IPS-18a (cell line): ENCODE measurements at regions not wholly inside any gene's neighbourhood (a gene's known extent, or its start where the extent isn't known, plus 50 kb on each side); places are given as distances from the start of the nearest gene placed in this dataset.
"Not testable (repeated sequence)": the region's sequence is repeated elsewhere in the genome, so short reads cannot be mapped to it uniquely, and the experiment has no call there.

Experiments used
- H3K27ac ChIP-seq: one replicate; pipeline ENCODE4 v1.5.1; 2013; ENCODE audit warnings: low read length
- H3K27me3 ChIP-seq: one replicate; pipeline ENCODE4 v1.6.1; 2013; ENCODE audit warnings: mild to moderate bottlenecking, low read length; ENCODE audit not compliant: control insufficient read depth, insufficient read depth
- H3K36me3 ChIP-seq: one replicate; pipeline ENCODE4 v1.6.1; 2013; ENCODE audit warnings: low read depth, low read length; ENCODE audit not compliant: control insufficient read depth
- H3K4me1 ChIP-seq: one replicate; pipeline ENCODE4 v1.6.1; 2013; ENCODE audit warnings: low read depth, low read length; ENCODE audit not compliant: control insufficient read depth
- H3K4me3 ChIP-seq: one replicate; pipeline ENCODE4 v1.5.1; 2013; ENCODE audit warnings: low read length
- H3K9ac ChIP-seq: one replicate; pipeline ENCODE4 v1.6.1; 2013; ENCODE audit warnings: mild to moderate bottlenecking, low read length, moderate library complexity
- H3K9me3 ChIP-seq: one replicate; pipeline ENCODE4 v1.6.1; 2013; ENCODE audit warnings: low read depth, low read length; ENCODE audit not compliant: control insufficient read depth

DNA sequence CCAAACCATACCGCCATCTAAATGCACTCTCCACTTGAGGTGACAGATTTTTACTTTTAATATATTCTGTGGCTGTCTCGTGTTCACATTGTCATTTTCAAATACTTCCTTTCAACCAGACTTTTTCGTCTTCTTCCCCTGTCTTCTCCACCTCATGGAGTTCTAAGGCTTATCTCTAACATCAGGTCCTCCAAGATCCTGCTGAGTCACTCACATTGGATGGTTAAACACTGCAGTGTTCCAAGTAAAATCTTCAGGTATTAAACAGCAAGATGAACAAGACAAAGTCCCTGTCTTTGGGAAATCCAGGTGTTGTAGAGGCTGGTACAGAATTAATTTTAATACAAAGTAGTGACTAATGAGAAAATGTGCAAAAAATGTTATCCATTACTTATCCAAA lies 330.2 kb upstream of the KIF2B start:
- H3K27me3 ChIP-seq, result no peaks in the 10 kb centered on the region
- H3K4me3 ChIP-seq, result no peak overlapping the region
- no peak overlapping the region for H3K9ac ChIP-seq
- H3K9me3 ChIP-seq, result no peaks in the 10 kb centered on the region
- H3K27ac ChIP-seq, result no peak overlapping the region
- H3K36me3 ChIP-seq, result no peaks in the 10 kb centered on the region
- H3K4me1 ChIP-seq, result no peaks in the 10 kb centered on the region

DNA sequence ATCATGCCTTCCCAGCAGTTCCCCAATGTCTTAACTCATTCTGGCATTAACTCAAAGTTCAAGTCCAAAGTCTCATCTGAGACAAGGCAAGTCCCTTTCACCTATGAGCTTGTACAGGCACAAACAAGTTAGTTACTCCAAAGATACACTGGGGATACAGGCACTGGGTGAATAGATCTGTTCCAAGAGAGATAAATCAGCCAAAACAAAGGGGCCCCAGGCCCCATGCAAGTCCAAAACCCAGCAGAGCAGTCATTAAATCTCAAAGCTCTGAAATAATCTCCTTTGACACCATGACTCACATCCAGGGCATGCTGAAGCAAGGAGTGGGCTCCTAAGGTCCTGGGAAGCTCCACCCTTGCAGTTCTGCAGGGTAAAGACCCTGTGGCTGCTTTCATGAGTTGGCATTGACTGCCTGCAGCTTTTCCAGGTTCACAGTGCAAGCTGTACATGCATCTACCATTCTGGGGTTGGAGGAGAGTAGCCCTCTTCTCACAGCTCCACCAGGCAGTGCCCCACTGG lies 332.2 kb upstream of the KIF2B start:
- Histone ChIP-seq H3K4me3 (no peak overlapping the region), H3K36me3 (no peaks in the 10 kb centered on the region), H3K4me1 (no peaks in the 10 kb centered on the region), H3K27ac (no peak overlapping the region), H3K27me3 (no peaks in the 10 kb centered on the region), H3K9ac (no peak overlapping the region), H3K9me3 (no peaks in the 10 kb centered on the region)

GRCh38 chr17:53483704-53484103 lies 339.0 kb upstream of the KIF2B start:
- Histone ChIP-seq H3K27ac (no peak overlapping the region), H3K4me1 (no peaks in the 10 kb centered on the region), H3K36me3 (no peaks in the 10 kb centered on the region), H3K4me3 (no peak overlapping the region), H3K9me3 (no peaks in the 10 kb centered on the region), H3K9ac (no peak overlapping the region), H3K27me3 (no peaks in the 10 kb centered on the region)

DNA sequence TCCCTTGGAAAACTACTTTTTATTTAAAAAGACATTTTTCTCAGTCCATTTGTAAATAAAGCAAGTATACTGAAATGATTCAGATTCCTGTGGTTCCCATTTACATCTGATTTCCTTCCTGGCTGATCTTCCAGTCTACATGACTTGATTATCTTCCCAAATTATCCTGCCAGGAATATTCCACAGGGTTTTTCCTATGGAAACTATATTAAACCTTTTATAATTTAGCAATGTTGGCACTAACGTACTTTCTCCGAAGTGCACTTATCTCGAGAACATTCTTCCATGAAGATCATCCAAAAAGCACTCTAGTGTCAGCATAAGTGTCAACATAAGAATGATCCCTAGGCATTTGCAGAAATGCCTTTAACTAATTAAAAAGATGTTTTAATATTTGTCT lies 347.7 kb upstream of the KIF2B start:
- no peak overlapping the region for H3K27ac ChIP-seq
- H3K9me3 ChIP-seq, result no peaks in the 10 kb centered on the region
- no peaks in the 10 kb centered on the region for H3K4me1 ChIP-seq
- no peak overlapping the region for H3K9ac ChIP-seq
- H3K36me3 ChIP-seq, result no peaks in the 10 kb centered on the region
- H3K4me3 ChIP-seq, result no peak overlapping the region
- H3K27me3 ChIP-seq, result no peaks in the 10 kb centered on the region

DNA sequence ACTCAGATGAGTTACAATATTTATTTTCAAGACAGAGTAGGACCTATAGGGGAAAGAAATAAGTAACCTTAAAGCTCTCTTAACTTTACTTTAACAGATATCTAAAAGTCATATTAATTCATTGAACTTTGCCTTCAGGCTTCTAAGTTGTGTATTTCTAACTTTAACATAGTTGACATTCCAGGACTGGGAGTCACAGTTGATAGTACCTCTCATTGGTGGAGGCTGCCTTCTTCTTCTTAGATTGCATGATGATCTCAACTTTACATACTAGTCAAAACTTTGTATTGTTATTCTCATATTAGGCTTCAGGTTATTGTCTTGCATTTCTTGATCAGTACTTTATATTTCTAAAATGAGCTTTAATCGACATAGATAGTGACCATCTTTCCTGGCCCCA lies 350.1 kb upstream of the KIF2B start:
- H3K9ac ChIP-seq, result no peak overlapping the region
- no peaks in the 10 kb centered on the region for H3K4me1 ChIP-seq
- no peak overlapping the region for H3K4me3 ChIP-seq
- H3K36me3 ChIP-seq, result no peaks in the 10 kb centered on the region
- no peaks in the 10 kb centered on the region for H3K27me3 ChIP-seq
- peaks cover 4% of the 10 kb centered on the region for H3K9me3 ChIP-seq
- H3K27ac ChIP-seq, result no peak overlapping the region

DNA sequence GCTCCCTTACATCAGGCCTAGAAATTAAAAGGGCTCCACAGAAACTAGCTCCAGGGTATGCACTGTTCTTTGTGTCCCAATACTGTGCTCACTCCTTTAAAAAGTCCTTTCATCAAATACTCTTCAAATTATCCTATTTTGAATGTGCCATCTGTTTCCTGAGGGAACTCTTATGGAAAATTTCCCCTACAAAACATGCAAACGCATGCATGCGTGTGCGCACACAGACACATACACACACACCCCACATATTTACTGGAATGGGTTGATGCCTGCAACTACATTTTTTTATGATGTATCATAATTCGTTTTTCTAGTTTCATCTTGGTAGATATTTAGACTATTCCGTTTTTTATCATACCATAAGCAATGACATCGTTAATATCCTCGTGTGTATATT lies 351.2 kb upstream of the KIF2B start:
- H3K9ac ChIP-seq, result no peak overlapping the region
- no peaks in the 10 kb centered on the region for H3K4me1 ChIP-seq

GRCh38 chr17:53470626-53471025 lies 352.1 kb upstream of the KIF2B start:
- no peaks in the 10 kb centered on the region for H3K27me3 ChIP-seq
- H3K36me3 ChIP-seq, result no peaks in the 10 kb centered on the region
- H3K4me3 ChIP-seq, result no peak overlapping the region
- H3K9ac ChIP-seq, result no peak overlapping the region
- peaks cover 4% of the 10 kb centered on the region for H3K9me3 ChIP-seq
- H3K27ac ChIP-seq, result no peak overlapping the region
- no peaks in the 10 kb centered on the region for H3K4me1 ChIP-seq

More for the DNA sequence above, 351.2 kb upstream of the KIF2B start:
- Histone ChIP-seq H3K36me3 (no peaks in the 10 kb centered on the region), H3K9me3 (peaks cover 4% of the 10 kb centered on the region), H3K27me3 (no peaks in the 10 kb centered on the region), H3K27ac (no peak overlapping the region), H3K4me3 (no peak overlapping the region)

- H3K36me3 ChIP-seq, result no peaks in the 10 kb centered on the region
- H3K9me3 ChIP-seq, result peaks cover 4% of the 10 kb centered on the region
- H3K27ac ChIP-seq, result no peak overlapping the region
- no peak overlapping the region for H3K9ac ChIP-seq
- H3K4me1 ChIP-seq, result no peaks in the 10 kb centered on the region
- no peak overlapping the region for H3K4me3 ChIP-seq
- no peaks in the 10 kb centered on the region for H3K27me3 ChIP-seq
These were observed 356.0 kb upstream of the KIF2B start for GRCh38 chr17:53466733-53467132.

DNA sequence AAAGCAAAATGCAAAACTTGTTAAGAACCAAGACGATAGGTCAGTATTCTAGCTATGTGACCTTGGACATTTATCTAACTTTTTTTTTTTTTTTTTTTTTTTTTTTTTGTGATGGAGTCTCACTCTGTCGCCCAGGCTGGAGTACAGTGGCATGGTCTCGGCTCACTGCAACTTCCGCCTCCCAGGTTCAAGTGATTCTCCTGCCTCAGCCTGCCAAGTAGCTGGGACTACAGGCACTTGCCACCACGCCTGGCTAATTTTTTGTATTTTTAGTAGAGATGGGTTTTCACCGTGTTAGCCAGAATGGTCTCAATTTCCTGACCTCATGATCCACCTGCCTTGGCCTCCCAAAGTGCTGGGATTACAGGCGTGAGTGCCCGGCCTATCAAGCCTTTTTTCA lies 358.3 kb upstream of the KIF2B start:
- not testable (repeated sequence) for H3K4me3 ChIP-seq, H3K9me3 ChIP-seq, H3K36me3 ChIP-seq, H3K27ac ChIP-seq, H3K4me1 ChIP-seq, H3K27me3 ChIP-seq, H3K9ac ChIP-seq

DNA sequence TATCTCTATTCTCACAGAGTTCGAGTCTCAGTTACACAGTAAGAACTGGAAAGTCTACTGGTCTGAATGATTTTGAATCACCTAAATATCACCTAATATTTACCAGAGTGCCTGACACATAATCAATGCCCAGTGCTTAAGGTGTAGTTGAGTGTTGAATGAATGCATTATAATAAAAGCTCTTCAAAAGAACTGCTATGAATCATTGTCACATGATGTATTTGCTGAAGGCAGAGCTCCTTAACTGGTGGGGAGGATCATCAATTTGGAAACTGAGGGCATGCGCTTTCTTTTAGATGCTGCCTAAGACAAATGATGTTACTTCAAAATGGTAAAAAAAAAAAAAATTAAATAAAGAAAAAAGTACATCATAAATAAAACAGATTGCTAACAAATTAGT lies 359.4 kb upstream of the KIF2B start:
- H3K4me1 ChIP-seq, result no peaks in the 10 kb centered on the region
- peaks cover 3% of the 10 kb centered on the region for H3K36me3 ChIP-seq
- H3K27ac ChIP-seq, result no peak overlapping the region
- H3K9me3 ChIP-seq, result peaks cover 16% of the 10 kb centered on the region
- no peaks in the 10 kb centered on the region for H3K27me3 ChIP-seq
- H3K4me3 ChIP-seq, result no peak overlapping the region
- no peak overlapping the region for H3K9ac ChIP-seq

DNA sequence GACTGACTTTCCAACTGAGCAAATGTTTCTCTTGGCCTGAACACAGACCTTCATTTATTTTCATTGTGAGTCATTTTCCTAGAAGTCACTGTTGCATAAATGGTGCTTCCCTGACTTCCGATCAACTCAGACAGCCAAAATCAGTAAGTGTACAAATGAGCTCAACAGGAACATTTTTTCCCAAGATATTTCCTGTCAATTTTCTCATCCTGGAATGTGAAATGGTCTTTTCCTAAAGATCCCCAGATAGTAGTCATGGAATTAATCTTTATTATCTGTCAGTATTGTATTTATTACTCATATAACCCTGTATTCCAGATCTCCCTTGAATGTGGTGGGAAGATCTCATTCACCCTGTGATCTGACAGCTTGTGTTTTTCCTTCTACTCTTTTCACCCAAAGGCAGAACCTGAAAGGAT lies 360.3 kb upstream of the KIF2B start:
- no peak overlapping the region for H3K27ac ChIP-seq
- no peaks in the 10 kb centered on the region for H3K4me1 ChIP-seq
- H3K9ac ChIP-seq, result no peak overlapping the region
- no peaks in the 10 kb centered on the region for H3K27me3 ChIP-seq
- H3K36me3 ChIP-seq, result peaks cover 5% of the 10 kb centered on the region
- peaks cover 26% of the 10 kb centered on the region for H3K9me3 ChIP-seq
- H3K4me3 ChIP-seq, result no peak overlapping the region

DNA sequence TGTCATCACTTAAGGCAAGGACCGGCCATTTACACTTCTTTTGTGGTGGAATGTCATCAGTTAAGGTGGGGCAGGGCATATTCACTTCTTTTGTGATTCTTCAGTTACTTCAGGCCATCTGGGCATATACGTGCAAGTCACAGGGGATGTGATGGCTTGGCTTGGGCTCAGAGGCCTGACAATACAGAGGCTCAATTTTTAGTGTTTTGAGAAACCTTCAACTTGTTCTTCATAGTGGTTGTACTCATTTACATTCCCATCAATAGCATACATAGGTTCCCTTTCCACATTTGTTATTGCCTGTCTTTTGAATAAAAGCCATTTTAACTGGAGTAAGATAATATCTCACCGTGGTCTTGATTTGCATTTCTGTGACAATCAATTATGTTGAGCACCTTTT lies 366.8 kb upstream of the KIF2B start:
- not testable (repeated sequence) for H3K9ac ChIP-seq, H3K36me3 ChIP-seq, H3K27ac ChIP-seq, H3K27me3 ChIP-seq, H3K4me3 ChIP-seq
- Histone ChIP-seq H3K4me1 (peaks cover 15% of the 10 kb centered on the region), H3K9me3 (peaks cover 28% of the 10 kb centered on the region)
